K562 (cell line): ENCODE measurements at regions not wholly inside any gene's neighbourhood (a gene's known extent, or its start where the extent isn't known, plus 50 kb on each side); places are given as distances from the start of the nearest gene placed in this dataset.

ENCODE experiments used
- ATAC-seq: fragments of 200-7000 bp; cut with Tn5 transposase; 3 replicates; pipeline ENCODE4 v1.9.1; 2020; ENCODE audit warnings: moderate library complexity
- BruUV-seq: library from RNA; stranded (reverse); fragments of 400-500 nt; replicated peaks from 2 replicates; lab custom pipeline; 2021; lab: Mats Ljungman, UMichigan
- CTCF ChIA-PET: fragments of 300-600 bp; formaldehyde crosslinking; extraction: SDS; loops from one replicate; lab custom pipeline; 2021; ENCODE audit warnings: low intra/inter-chr PET ratio; lab: Yijun Ruan, JAX
- POLR2A ChIA-PET: fragments of 300-600, 350-650 bp; sonication (Branson Sonifier 250); formaldehyde crosslinking; extraction: SDS; loops from one replicate; lab custom pipeline; 2021; ENCODE audit warnings: antibody characterized with exemption, inconsistent platforms; lab: Yijun Ruan, JAX
- DNase-seq, 4 experiments: peaks; one replicate each; pipeline versions ENCODE4 v3.0.0 to v3.0.0-alpha.2; 2011 to 2018; ENCODE audit warnings: low spot score in 3 of 4, mixed read lengths in 3 of 4; ENCODE audit errors: extremely low read depth in 1 of 4
- FAIRE-seq: peaks from 2 replicates; lab custom pipeline; 2011; peaks lifted over from hg19 to GRCh38; lab: Jason Lieb, UNC
- H2AFZ ChIP-seq: 2 replicates; pipeline ENCODE4 v1.6.0; 2011; ENCODE audit warnings: low read depth, low read length, control low read depth, inconsistent platforms
- H3K27ac ChIP-seq: fragments of 200-600 bp; 3 replicates; pipeline ENCODE4 v1.8.0; 2011; ENCODE audit warnings: low read depth, mild to moderate bottlenecking, control low read depth, inconsistent platforms, low read length, moderate library complexity, mixed read lengths; ENCODE audit errors: extremely low read depth
- H3K27me3 ChIP-seq, 2 experiments: fragments of 300-600 bp in 1 of 2; 2 replicates in 1 of 2; 3 replicates in 1 of 2; pipeline versions ENCODE4 v1.6.0 to v1.8.0; 2011; ENCODE audit warnings: inconsistent platforms in 2 of 2, low read length in 2 of 2, mild to moderate bottlenecking in 1 of 2, mixed read lengths in 1 of 2, moderate library complexity in 1 of 2; ENCODE audit not compliant: control insufficient read depth in 2 of 2, insufficient read depth in 2 of 2
- H3K36me3 ChIP-seq: fragments of 300-600 bp; 3 replicates; pipeline ENCODE4 v1.8.0; 2011; ENCODE audit warnings: mild to moderate bottlenecking, low read length, inconsistent platforms; ENCODE audit not compliant: control insufficient read depth, insufficient read depth
- H3K4me1 ChIP-seq, 2 experiments: fragments of 200-600 bp in 1 of 2; replicated peaks in 1 of 2; 2 replicates in 1 of 2; 3 replicates in 1 of 2; pipeline versions ENCODE4 v1.5.1 to v1.8.0; 2011; ENCODE audit warnings: inconsistent platforms in 2 of 2, low read length in 2 of 2, mild to moderate bottlenecking in 1 of 2, mixed read lengths in 1 of 2, moderate library complexity in 1 of 2; ENCODE audit not compliant: control insufficient read depth in 2 of 2, insufficient read depth in 2 of 2
- H3K4me2 ChIP-seq: 2 replicates; pipeline ENCODE4 v1.6.1; 2011; ENCODE audit warnings: low read length, control low read depth, inconsistent platforms, mixed read lengths; ENCODE audit not compliant: insufficient read depth
- H3K4me3 ChIP-seq: fragments of 200-600 bp; sonication (generic), shearing (Covaris generic); 2 replicates; pipeline ENCODE4 v1.5.1; 2016; ENCODE audit warnings: control low read depth, inconsistent platforms
- H3K79me2 ChIP-seq: fragments of 200-600 bp; 3 replicates; pipeline ENCODE4 v1.8.0; 2011; ENCODE audit warnings: low read length, inconsistent platforms; ENCODE audit not compliant: control insufficient read depth, insufficient read depth
- H3K9ac ChIP-seq, 2 experiments: 2 replicates each; pipeline versions ENCODE4 v1.6.0 to v1.6.1; 2011; ENCODE audit warnings: low read depth in 2 of 2, low read length in 2 of 2, control low read depth in 1 of 2, inconsistent platforms in 1 of 2, mild to moderate bottlenecking in 1 of 2, mixed read lengths in 1 of 2; ENCODE audit not compliant: insufficient read depth in 1 of 2
- H3K9me1 ChIP-seq: one replicate; pipeline ENCODE4 v1.6.0; 2011; ENCODE audit warnings: inconsistent platforms, mild to moderate bottlenecking, low read length, moderate library complexity; ENCODE audit not compliant: control insufficient read depth, insufficient read depth
- H3K9me3 ChIP-seq: replicated peaks from 2 replicates; pipeline ENCODE4 v1.5.1; 2011; ENCODE audit warnings: low read depth, low read length, inconsistent platforms; ENCODE audit not compliant: control insufficient read depth, insufficient read depth
- H4K20me1 ChIP-seq: replicated peaks from 2 replicates; pipeline ENCODE4 v1.6.1; 2011; ENCODE audit warnings: low read length, inconsistent platforms, mixed read lengths; ENCODE audit not compliant: control insufficient read depth, insufficient read depth
- GABPB2 ChIP-seq: fragments of 250-450 bp; sonication (Bioruptor Pico); conservative IDR thresholded peaks from 2 replicates; pipeline ENCODE4 v1.5.1; 2021; ENCODE audit warnings: mild to moderate bottlenecking
- IRF2 ChIP-seq: sonication (generic); formaldehyde crosslinking; IDR thresholded peaks from 2 replicates; pipeline ENCODE4 v1.8.1; 2022; ENCODE audit warnings: mild to moderate bottlenecking, missing genetic modification reagents
- L3MBTL2 ChIP-seq: fragments of 450-650 bp; IDR thresholded peaks from 2 replicates; pipeline ENCODE4 v1.6.1; 2016; ENCODE audit warnings: mild to moderate bottlenecking, moderate library complexity
- MEF2D ChIP-seq: conservative IDR thresholded peaks from 2 replicates; pipeline ENCODE4 v1.6.1; 2016; ENCODE audit warnings: low read depth, missing genetic modification characterization, missing compliant biosample characterization
- MYBL2 ChIP-seq, 2 experiments: fragments of 450-650 bp in 1 of 2; sonication (generic) in 1 of 2; formaldehyde crosslinking in 1 of 2; IDR thresholded peaks; 2 replicates each; pipeline versions ENCODE4 v1.6.1 to v1.8.1; 2017 to 2022; ENCODE audit warnings: borderline replicate concordance in 1 of 2, inconsistent platforms in 1 of 2, low read depth in 1 of 2, mild to moderate bottlenecking in 1 of 2, missing genetic modification reagents in 1 of 2, moderate library complexity in 1 of 2
- WGBS: fragments of 100-300 bp; shearing (Covaris generic); methylation state at CpG from one replicate; pipeline ENCODE4 v1.1.6; 2016; ENCODE audit warnings: low coverage, mixed read lengths; ENCODE audit not compliant: insufficient coverage; ENCODE audit errors: missing lambda C conversion rate; 5-methylcytosine and 5-hydroxymethylcytosine counted together
- in situ Hi-C: fragments of 300-500 bp; cut with MboI; formaldehyde crosslinking; loops from 4 replicates; pipeline ENCODE4 v1.15.0; 2018; ENCODE audit warnings: inconsistent platforms, mixed read lengths
- intact Hi-C: fragments of 100-400 bp; cut with micrococcal nuclease; formaldehyde crosslinking; loops from 2 replicates; pipeline ENCODE4 v1.14.2; 2022
- TF ChIP-seq, protein P1 (sequence below), 2 experiments: IDR thresholded peaks; 2 replicates each; pipeline ENCODE4 v1.6.1; 2012; ENCODE audit warnings: improper control_type of control experiment in 2 of 2, low read depth in 2 of 2, low read length in 2 of 2, borderline replicate concordance in 1 of 2
- TF ChIP-seq, protein P2 (sequence below), 3 experiments: IDR thresholded peaks in 2 of 3; conservative IDR thresholded peaks in 1 of 3; 2 replicates each; pipeline ENCODE4 v1.5.1; 2011 to 2012; ENCODE audit warnings: low read length in 3 of 3, mild to moderate bottlenecking in 3 of 3, control low read depth in 2 of 3, improper control_type of control experiment in 1 of 3, inconsistent platforms in 1 of 3, low read depth in 1 of 3, mixed read lengths in 1 of 3, moderate library complexity in 1 of 3; ENCODE audit not compliant: insufficient read depth in 2 of 3
- TF ChIP-seq, protein P3 (sequence below): IDR thresholded peaks from 2 replicates; pipeline ENCODE4 v1.6.1; 2011; ENCODE audit warnings: borderline replicate concordance, low read depth, mild to moderate bottlenecking, moderate library complexity, low read length; ENCODE audit not compliant: insufficient read depth, poor library complexity, severe bottlenecking
- TF ChIP-seq, protein P4 (sequence below): fragments of 250-450 bp; sonication (Bioruptor Pico); IDR thresholded peaks from 2 replicates; pipeline ENCODE4 v1.5.0; 2021; ENCODE audit warnings: mild to moderate bottlenecking, borderline replicate concordance

DNA sequence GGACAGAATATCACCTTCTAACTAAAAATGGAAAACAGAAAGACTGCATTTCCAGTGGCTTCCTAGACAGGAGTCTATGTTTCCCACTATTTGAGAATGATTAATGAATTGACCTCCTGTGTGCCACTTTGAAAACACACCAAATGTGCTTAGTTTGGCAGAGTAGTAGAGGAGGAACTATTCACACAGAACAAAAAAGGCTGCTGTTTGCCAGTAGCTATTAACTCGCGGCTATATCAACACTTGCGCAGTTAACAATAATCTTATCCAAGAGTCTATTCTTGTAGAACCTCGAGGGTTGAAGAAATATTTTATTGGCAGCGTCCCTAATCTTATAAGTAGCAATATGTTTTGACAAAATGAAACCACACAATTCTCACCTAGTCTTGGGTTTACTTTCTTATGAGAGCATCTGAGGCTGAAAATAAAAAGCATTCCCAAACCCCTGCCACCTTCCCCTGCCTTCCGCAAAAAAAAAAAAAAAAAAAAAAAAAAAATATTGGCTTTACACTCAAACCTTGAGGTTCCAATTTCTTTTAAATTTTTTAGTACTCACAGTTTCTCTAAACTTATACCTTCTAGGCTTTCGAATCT, 127.3 kb upstream of the FLRT2 start:
- ChIA-PET CTCF (no interaction called here), POLR2A (no interaction called here)
- 0% methylated on average over 6 of the region's 7 CpGs for WGBS
- intact Hi-C loops = no loop called here
- FAIRE-seq (no peak), ATAC-seq (no peak), DNase-seq (no peak)
- Histone ChIP-seq H3K27me3 (no peaks in the 10 kb centered on the region), H4K20me1 (no peaks in the 10 kb centered on the region), H3K4me2 (no peak overlapping the region), H3K79me2 (no peaks in the 10 kb centered on the region), H3K4me3 (no peak overlapping the region), H3K9me3 (no peaks in the 10 kb centered on the region), H3K9me1 (no peaks in the 10 kb centered on the region), H3K9ac (no peak overlapping the region), H2AFZ (no peak overlapping the region), H3K27ac (no peak overlapping the region), H3K4me1 (no peaks in the 10 kb centered on the region), H3K36me3 (no peaks in the 10 kb centered on the region)
- no TSS peak for BruUV-seq
- in situ Hi-C loops = no loop called here
- TF ChIP-seq MEF2D (tag) = no peak
- no peak for TF ChIP-seq IRF2 (CRISPR knock-in tag)
- TF ChIP-seq, protein P1, sequence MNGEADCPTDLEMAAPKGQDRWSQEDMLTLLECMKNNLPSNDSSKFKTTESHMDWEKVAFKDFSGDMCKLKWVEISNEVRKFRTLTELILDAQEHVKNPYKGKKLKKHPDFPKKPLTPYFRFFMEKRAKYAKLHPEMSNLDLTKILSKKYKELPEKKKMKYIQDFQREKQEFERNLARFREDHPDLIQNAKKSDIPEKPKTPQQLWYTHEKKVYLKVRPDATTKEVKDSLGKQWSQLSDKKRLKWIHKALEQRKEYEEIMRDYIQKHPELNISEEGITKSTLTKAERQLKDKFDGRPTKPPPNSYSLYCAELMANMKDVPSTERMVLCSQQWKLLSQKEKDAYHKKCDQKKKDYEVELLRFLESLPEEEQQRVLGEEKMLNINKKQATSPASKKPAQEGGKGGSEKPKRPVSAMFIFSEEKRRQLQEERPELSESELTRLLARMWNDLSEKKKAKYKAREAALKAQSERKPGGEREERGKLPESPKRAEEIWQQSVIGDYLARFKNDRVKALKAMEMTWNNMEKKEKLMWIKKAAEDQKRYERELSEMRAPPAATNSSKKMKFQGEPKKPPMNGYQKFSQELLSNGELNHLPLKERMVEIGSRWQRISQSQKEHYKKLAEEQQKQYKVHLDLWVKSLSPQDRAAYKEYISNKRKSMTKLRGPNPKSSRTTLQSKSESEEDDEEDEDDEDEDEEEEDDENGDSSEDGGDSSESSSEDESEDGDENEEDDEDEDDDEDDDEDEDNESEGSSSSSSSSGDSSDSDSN (IDR thresholded peaks at IDR 0.05; ENCODE audit: borderline replicate concordance in 1 of 2, low read depth in 2 of 2, low read length in 2 of 2) = no peak
- TF ChIP-seq, protein P2, sequence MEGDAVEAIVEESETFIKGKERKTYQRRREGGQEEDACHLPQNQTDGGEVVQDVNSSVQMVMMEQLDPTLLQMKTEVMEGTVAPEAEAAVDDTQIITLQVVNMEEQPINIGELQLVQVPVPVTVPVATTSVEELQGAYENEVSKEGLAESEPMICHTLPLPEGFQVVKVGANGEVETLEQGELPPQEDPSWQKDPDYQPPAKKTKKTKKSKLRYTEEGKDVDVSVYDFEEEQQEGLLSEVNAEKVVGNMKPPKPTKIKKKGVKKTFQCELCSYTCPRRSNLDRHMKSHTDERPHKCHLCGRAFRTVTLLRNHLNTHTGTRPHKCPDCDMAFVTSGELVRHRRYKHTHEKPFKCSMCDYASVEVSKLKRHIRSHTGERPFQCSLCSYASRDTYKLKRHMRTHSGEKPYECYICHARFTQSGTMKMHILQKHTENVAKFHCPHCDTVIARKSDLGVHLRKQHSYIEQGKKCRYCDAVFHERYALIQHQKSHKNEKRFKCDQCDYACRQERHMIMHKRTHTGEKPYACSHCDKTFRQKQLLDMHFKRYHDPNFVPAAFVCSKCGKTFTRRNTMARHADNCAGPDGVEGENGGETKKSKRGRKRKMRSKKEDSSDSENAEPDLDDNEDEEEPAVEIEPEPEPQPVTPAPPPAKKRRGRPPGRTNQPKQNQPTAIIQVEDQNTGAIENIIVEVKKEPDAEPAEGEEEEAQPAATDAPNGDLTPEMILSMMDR (IDR thresholded peaks at IDR 0.05 in 2 of 3, conservative IDR thresholded peaks at IDR 0.05 in 1 of 3; ENCODE audit: insufficient read depth in 2 of 3, low read depth in 1 of 3, low read length in 3 of 3) = no peak
- no peak for TF ChIP-seq MYBL2 (IDR thresholded peaks at IDR 0.05; ENCODE audit: low read depth)
- TF ChIP-seq MYBL2 (CRISPR knock-in tag; IDR thresholded peaks at IDR 0.05; ENCODE audit: borderline replicate concordance) = no peak
- TF ChIP-seq, protein P3, sequence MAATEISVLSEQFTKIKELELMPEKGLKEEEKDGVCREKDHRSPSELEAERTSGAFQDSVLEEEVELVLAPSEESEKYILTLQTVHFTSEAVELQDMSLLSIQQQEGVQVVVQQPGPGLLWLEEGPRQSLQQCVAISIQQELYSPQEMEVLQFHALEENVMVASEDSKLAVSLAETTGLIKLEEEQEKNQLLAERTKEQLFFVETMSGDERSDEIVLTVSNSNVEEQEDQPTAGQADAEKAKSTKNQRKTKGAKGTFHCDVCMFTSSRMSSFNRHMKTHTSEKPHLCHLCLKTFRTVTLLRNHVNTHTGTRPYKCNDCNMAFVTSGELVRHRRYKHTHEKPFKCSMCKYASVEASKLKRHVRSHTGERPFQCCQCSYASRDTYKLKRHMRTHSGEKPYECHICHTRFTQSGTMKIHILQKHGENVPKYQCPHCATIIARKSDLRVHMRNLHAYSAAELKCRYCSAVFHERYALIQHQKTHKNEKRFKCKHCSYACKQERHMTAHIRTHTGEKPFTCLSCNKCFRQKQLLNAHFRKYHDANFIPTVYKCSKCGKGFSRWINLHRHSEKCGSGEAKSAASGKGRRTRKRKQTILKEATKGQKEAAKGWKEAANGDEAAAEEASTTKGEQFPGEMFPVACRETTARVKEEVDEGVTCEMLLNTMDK = no peak
- TF ChIP-seq, protein P4, sequence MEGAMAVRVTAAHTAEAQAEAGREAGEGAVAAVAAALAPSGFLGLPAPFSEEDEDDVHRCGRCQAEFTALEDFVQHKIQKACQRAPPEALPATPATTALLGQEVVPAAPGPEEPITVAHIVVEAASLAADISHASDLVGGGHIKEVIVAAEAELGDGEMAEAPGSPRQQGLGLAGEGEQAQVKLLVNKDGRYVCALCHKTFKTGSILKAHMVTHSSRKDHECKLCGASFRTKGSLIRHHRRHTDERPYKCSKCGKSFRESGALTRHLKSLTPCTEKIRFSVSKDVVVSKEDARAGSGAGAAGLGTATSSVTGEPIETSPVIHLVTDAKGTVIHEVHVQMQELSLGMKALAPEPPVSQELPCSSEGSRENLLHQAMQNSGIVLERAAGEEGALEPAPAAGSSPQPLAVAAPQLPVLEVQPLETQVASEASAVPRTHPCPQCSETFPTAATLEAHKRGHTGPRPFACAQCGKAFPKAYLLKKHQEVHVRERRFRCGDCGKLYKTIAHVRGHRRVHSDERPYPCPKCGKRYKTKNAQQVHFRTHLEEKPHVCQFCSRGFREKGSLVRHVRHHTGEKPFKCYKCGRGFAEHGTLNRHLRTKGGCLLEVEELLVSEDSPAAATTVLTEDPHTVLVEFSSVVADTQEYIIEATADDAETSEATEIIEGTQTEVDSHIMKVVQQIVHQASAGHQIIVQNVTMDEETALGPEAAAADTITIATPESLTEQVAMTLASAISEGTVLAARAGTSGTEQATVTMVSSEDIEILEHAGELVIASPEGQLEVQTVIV (CRISPR knock-in tag) = no peak
- no peak for TF ChIP-seq L3MBTL2
- TF ChIP-seq GABPB2 (CRISPR knock-in tag) = no peak
